ENCODE measurements at regions not wholly inside any gene's neighbourhood (a gene's known extent, or its start where the extent isn't known, plus 50 kb on each side); places are given as distances from the start of the nearest gene placed in this dataset.

- no peaks in the 10 kb centered on the region for H3K79me2 ChIP-seq
- no peak overlapping the region for H3K27ac ChIP-seq
- no peaks in the 10 kb centered on the region for H3K9me3 ChIP-seq (ENCODE audit: low read depth)
- H3K27me3 ChIP-seq = no peaks in the 10 kb centered on the region
- no peak overlapping the region for H2AFZ ChIP-seq
- no peak overlapping the region for H3K4me3 ChIP-seq
- H3K9me2 ChIP-seq (replicated peaks; ENCODE audit: insufficient read depth) = no peaks in the 10 kb centered on the region
- no peaks in the 10 kb centered on the region for H3K4me1 ChIP-seq (ENCODE audit: insufficient read depth)
- no peaks in the 10 kb centered on the region for H3K36me3 ChIP-seq (replicated peaks; ENCODE audit: insufficient read depth, low read depth)
- 78% methylated on average over 4 of the region's 4 CpGs for WGBS (ENCODE audit: low lambda C conversion rate, missing lambda C conversion rate)
- no peaks in the 10 kb centered on the region for H4K20me1 ChIP-seq (ENCODE audit: insufficient read depth, poor library complexity, severe bottlenecking)
- DNase-seq (ENCODE audit: low spot score) = no peak
- no peak for TF ChIP-seq EZH2phosphoT487 (IDR thresholded peaks at IDR 0.05; ENCODE audit: low read depth, severe bottlenecking, unreplicated experiment)
- TF ChIP-seq CTCF (IDR thresholded peaks at IDR 0.05; ENCODE audit: poor library complexity) = no peak
- no peak for TF ChIP-seq EZH2 (IDR thresholded peaks at IDR 0.05; ENCODE audit: borderline replicate concordance)
- H3K4me2 ChIP-seq = no peak overlapping the region
Measured at GRCh38 chr10:61160253-61160652, 216.3 kb upstream of the RHOBTB1 start.

GRCh38 chr10:61159253-61159652 is 215.3 kb upstream of the RHOBTB1 start:
- Histone ChIP-seq H3K4me2 (no peak overlapping the region), H3K79me2 (no peaks in the 10 kb centered on the region), H3K9me3 (ENCODE audit: low read depth) (no peaks in the 10 kb centered on the region), H2AFZ (no peak overlapping the region), H4K20me1 (ENCODE audit: insufficient read depth, poor library complexity, severe bottlenecking) (no peaks in the 10 kb centered on the region), H3K27me3 (no peaks in the 10 kb centered on the region), H3K27ac (no peak overlapping the region), H3K9me2 (replicated peaks; ENCODE audit: insufficient read depth) (no peaks in the 10 kb centered on the region), H3K36me3 (replicated peaks; ENCODE audit: insufficient read depth, low read depth) (no peaks in the 10 kb centered on the region), H3K4me3 (no peak overlapping the region), H3K4me1 (ENCODE audit: insufficient read depth) (no peaks in the 10 kb centered on the region)
- DNase-seq (ENCODE audit: low spot score) = no peak
- 68% methylated on average over 2 of the region's 2 CpGs for WGBS (ENCODE audit: low lambda C conversion rate, missing lambda C conversion rate)
- TF ChIP-seq EZH2 (IDR thresholded peaks at IDR 0.05; ENCODE audit: borderline replicate concordance) = no peak
- no peak for TF ChIP-seq EZH2phosphoT487 (IDR thresholded peaks at IDR 0.05; ENCODE audit: low read depth, severe bottlenecking, unreplicated experiment)
- TF ChIP-seq CTCF (IDR thresholded peaks at IDR 0.05; ENCODE audit: poor library complexity) = no peak

- Histone ChIP-seq H3K27me3 (no peaks in the 10 kb centered on the region), H3K36me3 (replicated peaks; ENCODE audit: insufficient read depth, low read depth) (no peaks in the 10 kb centered on the region), H3K4me3 (no peak overlapping the region), H3K79me2 (no peaks in the 10 kb centered on the region), H3K4me1 (ENCODE audit: insufficient read depth) (no peaks in the 10 kb centered on the region), H3K9me2 (replicated peaks; ENCODE audit: insufficient read depth) (no peaks in the 10 kb centered on the region), H2AFZ (no peak overlapping the region), H3K9me3 (ENCODE audit: low read depth) (no peaks in the 10 kb centered on the region), H3K27ac (no peak overlapping the region), H3K4me2 (peak overlapping the region; percentile 16), H4K20me1 (ENCODE audit: insufficient read depth, poor library complexity, severe bottlenecking) (no peaks in the 10 kb centered on the region)
- DNase-seq (ENCODE audit: low spot score) = no peak
- WGBS (ENCODE audit: low lambda C conversion rate, missing lambda C conversion rate) = 62% methylated on average over 8 of the region's 8 CpGs
- TF ChIP-seq EZH2phosphoT487 (IDR thresholded peaks at IDR 0.05; ENCODE audit: low read depth, severe bottlenecking, unreplicated experiment) = no peak
- no peak for TF ChIP-seq EZH2 (IDR thresholded peaks at IDR 0.05; ENCODE audit: borderline replicate concordance)
- no peak for TF ChIP-seq CTCF (IDR thresholded peaks at IDR 0.05; ENCODE audit: poor library complexity)
Measured at GRCh38 chr10:61157182-61157581, 213.2 kb upstream of the RHOBTB1 start.

GRCh38 chr10:61153771-61154170 is 209.8 kb upstream of the RHOBTB1 start:
- Histone ChIP-seq H3K36me3 (replicated peaks; ENCODE audit: insufficient read depth, low read depth) (no peaks in the 10 kb centered on the region), H3K79me2 (no peaks in the 10 kb centered on the region), H3K9me2 (replicated peaks; ENCODE audit: insufficient read depth) (no peaks in the 10 kb centered on the region), H3K4me2 (no peak overlapping the region), H3K27me3 (no peaks in the 10 kb centered on the region), H3K4me3 (no peak overlapping the region), H2AFZ (no peak overlapping the region), H4K20me1 (ENCODE audit: insufficient read depth, poor library complexity, severe bottlenecking) (no peaks in the 10 kb centered on the region), H3K4me1 (ENCODE audit: insufficient read depth) (no peaks in the 10 kb centered on the region), H3K9me3 (ENCODE audit: low read depth) (no peaks in the 10 kb centered on the region), H3K27ac (no peak overlapping the region)
- 79% methylated on average over 3 of the region's 3 CpGs for WGBS (ENCODE audit: low lambda C conversion rate, missing lambda C conversion rate)
- DNase-seq (ENCODE audit: low spot score) = no peak
- TF ChIP-seq CTCF (IDR thresholded peaks at IDR 0.05; ENCODE audit: poor library complexity) (no peak), EZH2 (IDR thresholded peaks at IDR 0.05; ENCODE audit: borderline replicate concordance) (no peak), EZH2phosphoT487 (IDR thresholded peaks at IDR 0.05; ENCODE audit: low read depth, severe bottlenecking, unreplicated experiment) (no peak)
